Mesenchymal stem cell (in vitro differentiated cells and primary cell): ENCODE measurements at regions not wholly inside any gene's neighbourhood (a gene's known extent, or its start where the extent isn't known, plus 50 kb on each side); places are given as distances from the start of the nearest gene placed in this dataset.

Experiments used
- DNase-seq: peaks from one replicate; pipeline ENCODE4 v3.0.0-alpha.2; 2013
- H2AFZ ChIP-seq: one replicate; pipeline ENCODE4 v1.6.1; 2013; ENCODE audit warnings: low read depth, mild to moderate bottlenecking, control low read depth, inconsistent platforms, low read length, moderate library complexity
- H2AK5ac ChIP-seq: 2 replicates; pipeline ENCODE4 v1.6.1; 2013; ENCODE audit warnings: low read length, moderate library complexity, mild to moderate bottlenecking, inconsistent platforms; ENCODE audit not compliant: severe bottlenecking
- H2BK120ac ChIP-seq: one replicate; pipeline ENCODE4 v1.6.1; 2013; ENCODE audit warnings: low read depth, mild to moderate bottlenecking, inconsistent platforms, low read length, moderate library complexity
- H2BK12ac ChIP-seq, 2 experiments: one replicate each; pipeline ENCODE4 v1.6.1; 2013; ENCODE audit warnings: inconsistent platforms in 2 of 2, low read length in 2 of 2, mild to moderate bottlenecking in 2 of 2, moderate library complexity in 2 of 2, control low read depth in 1 of 2
- H2BK15ac ChIP-seq: one replicate; pipeline ENCODE4 v1.6.1; 2013; ENCODE audit warnings: mild to moderate bottlenecking, low read depth, inconsistent platforms; ENCODE audit not compliant: poor library complexity, severe bottlenecking
- H2BK5ac ChIP-seq: 2 replicates; pipeline ENCODE4 v1.6.1; 2013; ENCODE audit warnings: low read depth, mild to moderate bottlenecking, low read length, control low read depth, inconsistent platforms; ENCODE audit not compliant: poor library complexity, severe bottlenecking
- H3K14ac ChIP-seq, 2 experiments: one replicate each; pipeline ENCODE4 v1.6.1; 2013; ENCODE audit warnings: inconsistent platforms in 2 of 2, low read length in 2 of 2, control low read depth in 1 of 2, mild to moderate bottlenecking in 1 of 2, moderate library complexity in 1 of 2
- H3K18ac ChIP-seq, 2 experiments: one replicate each; pipeline ENCODE4 v1.6.1; 2013; ENCODE audit warnings: inconsistent platforms in 2 of 2, low read length in 2 of 2, control low read depth in 1 of 2, low read depth in 1 of 2, mild to moderate bottlenecking in 1 of 2
- H3K23ac ChIP-seq, 2 experiments: one replicate each; pipeline ENCODE4 v1.6.1; 2013; ENCODE audit warnings: inconsistent platforms in 2 of 2, low read length in 2 of 2, mild to moderate bottlenecking in 2 of 2, moderate library complexity in 2 of 2, control low read depth in 1 of 2
- H3K27ac ChIP-seq: 2 replicates; pipeline ENCODE4 v1.5.1; 2013; ENCODE audit warnings: mild to moderate bottlenecking, moderate library complexity, low read length, control low read depth, inconsistent platforms; ENCODE audit not compliant: poor library complexity, severe bottlenecking
- H3K27me3 ChIP-seq, 2 experiments: 2 replicates each; pipeline versions ENCODE4 v1.6.1 to v1.7.0; 2013; ENCODE audit warnings: low read length in 2 of 2, mild to moderate bottlenecking in 2 of 2, moderate library complexity in 2 of 2, control low read depth in 1 of 2, inconsistent platforms in 1 of 2; ENCODE audit not compliant: control insufficient read depth in 1 of 2, insufficient read depth in 1 of 2
- H3K36me3 ChIP-seq, 2 experiments: 2 replicates each; pipeline versions ENCODE4 v1.6.1 to v1.7.0; 2013; ENCODE audit warnings: low read length in 2 of 2, control low read depth in 1 of 2, inconsistent platforms in 1 of 2, low read depth in 1 of 2, mild to moderate bottlenecking in 1 of 2; ENCODE audit not compliant: insufficient read depth in 2 of 2, control insufficient read depth in 1 of 2
- H3K4ac ChIP-seq, 2 experiments: one replicate each; pipeline ENCODE4 v1.6.1; 2013; ENCODE audit warnings: inconsistent platforms in 2 of 2, low read length in 2 of 2, mild to moderate bottlenecking in 2 of 2, moderate library complexity in 2 of 2, control low read depth in 1 of 2, low read depth in 1 of 2
- H3K4me1 ChIP-seq: 2 replicates; pipeline ENCODE4 v1.6.1; 2013; ENCODE audit warnings: low read depth, low read length, control low read depth; ENCODE audit not compliant: control insufficient read depth, insufficient read depth
- H3K4me2 ChIP-seq: 2 replicates; pipeline ENCODE4 v1.6.1; 2013; ENCODE audit warnings: low read length, mild to moderate bottlenecking, inconsistent platforms; ENCODE audit not compliant: poor library complexity, severe bottlenecking
- H3K4me3 ChIP-seq, 2 experiments: 2 replicates each; pipeline versions ENCODE4 v1.5.1 to v1.7.0; 2013; ENCODE audit warnings: low read length in 2 of 2, mild to moderate bottlenecking in 2 of 2, control low read depth in 1 of 2, low read depth in 1 of 2; ENCODE audit not compliant: insufficient read depth in 1 of 2
- H3K79me1 ChIP-seq: replicated peaks from 2 replicates; pipeline ENCODE4 v1.6.1; 2013; ENCODE audit warnings: mild to moderate bottlenecking, control low read depth, low read length, inconsistent platforms; ENCODE audit not compliant: poor library complexity, severe bottlenecking
- H3K9ac ChIP-seq: 2 replicates; pipeline ENCODE4 v1.7.0; 2013; ENCODE audit warnings: mild to moderate bottlenecking, low read length, moderate library complexity
- H3K9me3 ChIP-seq: 2 replicates; pipeline ENCODE4 v1.7.0; 2013; ENCODE audit warnings: mild to moderate bottlenecking, low read length; ENCODE audit not compliant: control insufficient read depth
- H4K8ac ChIP-seq: one replicate; pipeline ENCODE4 v1.6.1; 2013; ENCODE audit warnings: inconsistent platforms, mild to moderate bottlenecking, low read length, moderate library complexity
- H4K91ac ChIP-seq: one replicate; pipeline ENCODE4 v1.6.1; 2013; ENCODE audit warnings: mild to moderate bottlenecking, low read length, inconsistent platforms
- WGBS: methylation state at CpG from one replicate; pipeline ENCODE4 v1.1.7; 2013; ENCODE audit warnings: mixed read lengths; 5-methylcytosine and 5-hydroxymethylcytosine counted together

DNA sequence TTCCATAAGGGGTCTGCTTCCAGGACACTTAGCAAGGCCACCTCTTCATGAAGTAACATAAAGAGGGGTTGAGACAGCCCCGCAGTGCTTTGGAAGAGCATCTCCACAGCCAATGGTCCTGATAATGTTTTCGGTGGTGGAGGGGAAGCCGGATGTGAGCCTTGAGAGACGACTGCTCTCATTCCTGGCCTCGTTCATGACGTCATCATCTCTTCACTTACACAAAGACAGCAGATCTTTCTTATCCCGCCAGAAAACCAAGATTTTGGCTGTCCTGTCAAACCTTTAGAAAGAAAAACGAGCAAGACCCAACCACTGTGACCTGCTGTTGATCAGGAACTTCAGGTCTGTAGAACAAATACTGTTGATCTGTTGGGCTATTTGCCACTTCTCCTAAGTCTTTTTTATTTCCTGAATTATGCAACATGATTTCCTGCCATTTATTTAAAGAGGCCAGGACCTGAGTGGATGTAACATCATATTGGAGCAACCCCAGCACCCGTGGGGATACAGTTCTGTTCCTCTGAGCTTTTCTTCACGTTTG, 89.0 kb upstream of the IRX2 start:
- no peak overlapping the region for H3K18ac ChIP-seq
- no peak overlapping the region for H3K9ac ChIP-seq
- no peak overlapping the region for H3K4ac ChIP-seq
- no peaks in the 10 kb centered on the region for H3K4me1 ChIP-seq
- no peak overlapping the region for H3K4me2 ChIP-seq
- 53% methylated on average over 9 of the region's 10 CpGs for WGBS
- no peak overlapping the region for H2BK12ac ChIP-seq
- no peak overlapping the region for H3K23ac ChIP-seq
- H2BK5ac ChIP-seq, result no peak overlapping the region
- H3K4me3 ChIP-seq, result no peak overlapping the region
- H3K36me3 ChIP-seq, result no peaks in the 10 kb centered on the region
- no peak overlapping the region for H3K27ac ChIP-seq
- H4K91ac ChIP-seq, result no peak overlapping the region
- no peak overlapping the region for H2AFZ ChIP-seq
- H3K79me1 ChIP-seq, result no peaks in the 10 kb centered on the region
- H2BK15ac ChIP-seq, result no peak overlapping the region
- H4K8ac ChIP-seq, result no peak overlapping the region
- DNase-seq, result no peak
- no peak overlapping the region for H2AK5ac ChIP-seq
- no peak overlapping the region for H2BK120ac ChIP-seq
- H3K14ac ChIP-seq, result no peak overlapping the region
- no peaks in the 10 kb centered on the region for H3K9me3 ChIP-seq
- H3K27me3 ChIP-seq, result no peaks in the 10 kb centered on the region

DNA sequence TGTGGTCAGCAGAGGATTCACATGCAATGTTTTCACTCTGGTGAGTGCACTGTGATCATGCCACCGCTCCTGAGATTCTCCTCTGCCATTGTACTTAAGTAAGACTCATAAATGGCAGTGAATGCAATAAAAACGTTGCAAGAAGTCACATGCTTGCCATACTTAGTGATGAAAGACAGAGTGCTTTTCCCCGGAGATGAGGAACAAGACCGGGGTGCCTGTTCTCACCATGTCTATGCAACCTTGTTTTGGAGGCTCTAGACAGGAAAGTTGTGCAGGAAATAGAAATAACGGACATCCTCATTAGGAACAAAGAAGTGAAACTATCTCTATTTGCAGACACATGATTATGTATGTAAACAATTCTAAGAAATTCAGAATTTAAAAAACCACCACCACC, 84.7 kb upstream of the IRX2 start:
- H2AK5ac ChIP-seq, result no peak overlapping the region
- H2BK5ac ChIP-seq, result no peak overlapping the region
- no peak overlapping the region for H3K14ac ChIP-seq
- no peak overlapping the region for H4K8ac ChIP-seq
- WGBS, result 69% methylated on average over 4 of the region's 5 CpGs
- DNase-seq, result no peak
- no peaks in the 10 kb centered on the region for H3K27me3 ChIP-seq
- no peak overlapping the region for H3K27ac ChIP-seq
- no peaks in the 10 kb centered on the region for H3K36me3 ChIP-seq
- H3K4me3 ChIP-seq, result no peak overlapping the region
- no peak overlapping the region for H2BK120ac ChIP-seq
- no peaks in the 10 kb centered on the region for H3K4me1 ChIP-seq
- H3K23ac ChIP-seq, result no peak overlapping the region
- H2BK12ac ChIP-seq, result no peak overlapping the region
- H3K4ac ChIP-seq, result no peak overlapping the region
- H2BK15ac ChIP-seq, result no peak overlapping the region
- no peak overlapping the region for H4K91ac ChIP-seq
- no peaks in the 10 kb centered on the region for H3K9me3 ChIP-seq
- no peak overlapping the region for H3K4me2 ChIP-seq
- no peak overlapping the region for H3K9ac ChIP-seq
- H3K18ac ChIP-seq, result no peak overlapping the region
- no peaks in the 10 kb centered on the region for H3K79me1 ChIP-seq
- H2AFZ ChIP-seq, result no peak overlapping the region

DNA sequence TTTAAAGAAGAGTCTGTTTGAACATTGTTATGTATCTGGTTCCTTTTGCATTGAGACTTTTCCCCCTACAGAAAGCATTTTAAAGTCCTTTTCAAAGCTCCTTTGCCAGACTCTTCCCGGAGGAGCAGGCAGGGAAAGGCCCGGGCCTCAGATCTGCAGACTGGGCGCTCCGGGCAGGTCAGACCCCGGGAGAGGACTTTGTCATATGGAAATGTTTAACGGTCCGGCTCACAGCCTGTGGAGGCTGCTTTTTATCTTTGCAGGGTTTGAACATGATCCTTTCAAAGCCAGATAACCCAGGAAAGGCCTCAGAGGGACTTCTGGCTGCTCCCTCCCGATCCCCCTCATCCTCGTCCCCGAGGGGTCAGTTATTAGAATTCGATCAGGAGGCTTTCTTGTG, 82.1 kb upstream of the IRX2 start:
- Histone ChIP-seq H2AK5ac (no peak overlapping the region), H3K18ac (no peak overlapping the region), H4K8ac (no peak overlapping the region), H3K27ac (no peak overlapping the region), H3K4me1 (no peaks in the 10 kb centered on the region), H2AFZ (no peak overlapping the region), H3K23ac (no peak overlapping the region), H2BK15ac (no peak overlapping the region), H3K79me1 (no peaks in the 10 kb centered on the region), H2BK12ac (no peak overlapping the region), H3K9ac (no peak overlapping the region), H3K27me3 (peaks cover 0 to 4% of the 10 kb centered on the region in 2 experiments), H3K4me3 (no peak overlapping the region), H2BK120ac (no peak overlapping the region), H2BK5ac (no peak overlapping the region), H4K91ac (no peak overlapping the region), H3K4ac (no peak overlapping the region), H3K36me3 (no peaks in the 10 kb centered on the region), H3K9me3 (no peaks in the 10 kb centered on the region), H3K14ac (no peak overlapping the region), H3K4me2 (no peak overlapping the region)
- WGBS, result 52% methylated on average over 11 of the region's 11 CpGs
- no peak for DNase-seq

DNA sequence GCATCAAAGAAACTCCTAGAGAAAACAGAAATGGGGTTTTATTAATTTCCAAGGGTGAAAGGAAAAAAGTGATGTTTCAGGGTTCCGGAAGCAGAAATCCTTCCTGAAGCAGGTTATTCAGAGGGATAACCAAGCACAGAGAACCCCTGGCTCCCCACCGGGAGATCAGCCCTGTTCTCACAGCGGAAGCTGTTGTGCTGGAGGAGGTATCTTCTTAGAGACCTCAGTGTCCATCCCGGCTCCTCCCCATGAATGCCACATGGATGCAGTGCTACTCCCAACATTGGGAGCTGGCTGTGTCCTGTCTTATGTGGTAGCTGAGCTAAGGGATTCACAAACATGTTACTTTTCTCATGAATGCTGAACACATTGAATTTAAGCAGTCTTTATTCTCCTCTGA, 80.9 kb upstream of the IRX2 start:
- no peak overlapping the region for H4K91ac ChIP-seq
- no peak overlapping the region for H3K27ac ChIP-seq
- peaks cover 0 to 4% of the 10 kb centered on the region in 2 experiments for H3K27me3 ChIP-seq
- no peak overlapping the region for H2BK15ac ChIP-seq
- 69% methylated on average over 4 of the region's 4 CpGs for WGBS
- H3K79me1 ChIP-seq, result no peaks in the 10 kb centered on the region
- no peak overlapping the region for H2AK5ac ChIP-seq
- DNase-seq, result no peak
- no peak overlapping the region for H3K9ac ChIP-seq
- H3K23ac ChIP-seq, result no peak overlapping the region
- no peaks in the 10 kb centered on the region for H3K4me1 ChIP-seq
- H3K4me3 ChIP-seq, result no peak overlapping the region
- H2BK5ac ChIP-seq, result no peak overlapping the region
- no peak overlapping the region for H2AFZ ChIP-seq
- no peak overlapping the region for H3K4me2 ChIP-seq
- no peak overlapping the region for H3K4ac ChIP-seq
- H4K8ac ChIP-seq, result no peak overlapping the region
- H3K36me3 ChIP-seq, result no peaks in the 10 kb centered on the region
- H2BK120ac ChIP-seq, result no peak overlapping the region
- H3K18ac ChIP-seq, result no peak overlapping the region
- no peak overlapping the region for H3K14ac ChIP-seq
- no peak overlapping the region for H2BK12ac ChIP-seq
- no peaks in the 10 kb centered on the region for H3K9me3 ChIP-seq
